Stimulated activated CD8-positive, alpha-beta memory T cell treated with anti-CD3 and anti-CD28 coated beads, Interleukin-4, amount 100 ng/mL, for 48 hours (primary cell): ENCODE measurements at regions not wholly inside any gene's neighbourhood (a gene's known extent, or its start where the extent isn't known, plus 50 kb on each side); places are given as distances from the start of the nearest gene placed in this dataset.
"Not testable (repeated sequence)": the region's sequence is repeated elsewhere in the genome, so short reads cannot be mapped to it uniquely, and the experiment has no call there.

Experiments
- DNase-seq: peaks from one replicate; pipeline ENCODE4 v3.0.0-alpha.2; 2020

- DNase-seq = no peak
Measured at GRCh38 chr19:32063601-32064000, 281.8 kb upstream of the ZNF507 start.

- DNase-seq = no peak
Measured at GRCh38 chr19:32066056-32066455, 279.4 kb upstream of the ZNF507 start.

GRCh38 chr19:32067685-32068084, 277.7 kb upstream of the ZNF507 start:
- DNase-seq = no peak

- no peak for DNase-seq
Measured at GRCh38 chr19:32068793-32069192, 276.6 kb upstream of the ZNF507 start.

- DNase-seq = no peak
Measured at GRCh38 chr19:32070101-32070500, 275.3 kb upstream of the ZNF507 start.

- no peak for DNase-seq
Measured at GRCh38 chr19:32082028-32082427, 263.4 kb upstream of the ZNF507 start.

GRCh38 chr19:32084756-32085363, 260.6 kb upstream of the ZNF507 start:
- DNase-seq = not testable (repeated sequence)

GRCh38 chr19:32091241-32091640, 254.2 kb upstream of the ZNF507 start:
- no peak for DNase-seq

- DNase-seq = no peak
Measured at GRCh38 chr19:32097011-32097410, 248.4 kb upstream of the ZNF507 start.

- no peak for DNase-seq
Measured at GRCh38 chr19:32097620-32098019, 247.8 kb upstream of the ZNF507 start.

GRCh38 chr19:32098968-32099367, 246.4 kb upstream of the ZNF507 start:
- DNase-seq = no peak

GRCh38 chr19:32101206-32101605, 244.2 kb upstream of the ZNF507 start:
- DNase-seq = no peak

- no peak for DNase-seq
Measured at GRCh38 chr19:32103541-32103940, 241.9 kb upstream of the ZNF507 start.

GRCh38 chr19:32104153-32104849, 241.1 kb upstream of the ZNF507 start:
- DNase-seq = no peak

- no peak for DNase-seq
Measured at GRCh38 chr19:32104850-32105235, 240.6 kb upstream of the ZNF507 start.

- no peak for DNase-seq
Measured at GRCh38 chr19:32105527-32106310, 239.7 kb upstream of the ZNF507 start.

GRCh38 chr19:32122258-32122657, 223.2 kb upstream of the ZNF507 start:
- DNase-seq = no peak

GRCh38 chr19:32123355-32123940, 222.0 kb upstream of the ZNF507 start:
- no peak for DNase-seq

GRCh38 chr19:32124585-32124984, 220.8 kb upstream of the ZNF507 start:
- DNase-seq = no peak

GRCh38 chr19:32129141-32129540, 216.3 kb upstream of the ZNF507 start:
- no peak for DNase-seq

GRCh38 chr19:32130332-32130731, 215.1 kb upstream of the ZNF507 start:
- DNase-seq = no peak

- DNase-seq = no peak
Measured at GRCh38 chr19:32131005-32131404, 214.4 kb upstream of the ZNF507 start.

GRCh38 chr19:32138416-32138815, 207.0 kb upstream of the ZNF507 start:
- DNase-seq = no peak
